Karpas-422 (cell line): ENCODE measurements at regions not wholly inside any gene's neighbourhood (a gene's known extent, or its start where the extent isn't known, plus 50 kb on each side); places are given as distances from the start of the nearest gene placed in this dataset.

ENCODE experiments used
- DNase-seq: peaks from one replicate; pipeline ENCODE4 v3.0.0-alpha.2; 2015
- H2AFZ ChIP-seq: fragments of 200-600 bp; sonication (generic); 2 replicates; pipeline ENCODE4 v1.6.1; 2014; ENCODE audit warnings: antibody characterized with exemption, low read length, mixed read lengths
- H3K27ac ChIP-seq: fragments of 200-600 bp; sonication (generic); 2 replicates; pipeline ENCODE4 v1.5.1; 2014; ENCODE audit warnings: mild to moderate bottlenecking, low read length, moderate library complexity
- H3K27me3 ChIP-seq: fragments of 200-600 bp; sonication (generic); 2 replicates; pipeline ENCODE4 v1.6.1; 2014; ENCODE audit warnings: low read length, mixed read lengths
- H3K36me3 ChIP-seq: fragments of 200-600 bp; sonication (generic); 2 replicates; pipeline ENCODE4 v1.6.1; 2014; ENCODE audit warnings: low read length, mixed read lengths; ENCODE audit not compliant: insufficient read depth
- H3K4me1 ChIP-seq: fragments of 200-600 bp; sonication (generic); 2 replicates; pipeline ENCODE4 v1.6.1; 2014; ENCODE audit warnings: mild to moderate bottlenecking, low read length, mixed read lengths
- H3K4me2 ChIP-seq: fragments of 200-600 bp; sonication (generic); 2 replicates; pipeline ENCODE4 v1.6.1; 2014; ENCODE audit warnings: low read length, low read depth, mild to moderate bottlenecking; ENCODE audit not compliant: poor library complexity, severe bottlenecking
- H3K4me3 ChIP-seq: fragments of 200-600 bp; sonication (generic); 2 replicates; pipeline ENCODE4 v1.5.1; 2014; ENCODE audit warnings: mild to moderate bottlenecking, antibody characterized with exemption, low read length, mixed read lengths
- H3K79me2 ChIP-seq: fragments of 200-600 bp; sonication (generic); 2 replicates; pipeline ENCODE4 v1.6.1; 2014; ENCODE audit warnings: mild to moderate bottlenecking, low read length, mixed read lengths
- H3K9ac ChIP-seq: fragments of 200-600 bp; sonication (generic); 2 replicates; pipeline ENCODE4 v1.6.0; 2014; ENCODE audit warnings: low read length
- H3K9me2 ChIP-seq: fragments of 200-600 bp; sonication (generic), shearing (Covaris generic); replicated peaks from 2 replicates; pipeline ENCODE4 v1.6.0; 2014; ENCODE audit warnings: mild to moderate bottlenecking, low read length, moderate library complexity; ENCODE audit not compliant: insufficient read depth
- H3K9me3 ChIP-seq: fragments of 300-700, 200-600 bp; sonication (generic); 2 replicates; pipeline ENCODE4 v1.6.1; 2014; ENCODE audit warnings: low read length, mixed read lengths
- H4K20me1 ChIP-seq: fragments of 200-600 bp; sonication (generic); 2 replicates; pipeline ENCODE4 v1.6.1; 2014; ENCODE audit warnings: mild to moderate bottlenecking, antibody characterized with exemption, low read length, low read depth; ENCODE audit not compliant: insufficient read depth

- no peaks in the 10 kb centered on the region for H3K9me3 ChIP-seq
- no peaks in the 10 kb centered on the region for H3K79me2 ChIP-seq
- no peak for DNase-seq
- no peaks in the 10 kb centered on the region for H3K27me3 ChIP-seq
- no peak overlapping the region for H2AFZ ChIP-seq
- no peak overlapping the region for H3K4me3 ChIP-seq
- H3K4me1 ChIP-seq, result no peaks in the 10 kb centered on the region
- no peaks in the 10 kb centered on the region for H4K20me1 ChIP-seq
- H3K27ac ChIP-seq, result no peak overlapping the region
- H3K4me2 ChIP-seq, result no peak overlapping the region
- no peaks in the 10 kb centered on the region for H3K9me2 ChIP-seq
- H3K9ac ChIP-seq, result no peak overlapping the region
- H3K36me3 ChIP-seq, result no peaks in the 10 kb centered on the region
These were observed 87.3 kb upstream of the SHH start for GRCh38 chr7:155899596-155899995.

GRCh38 chr7:155897758-155898386 lies 85.6 kb upstream of the SHH start:
- Histone ChIP-seq H3K9ac (no peak overlapping the region), H3K27me3 (no peaks in the 10 kb centered on the region), H3K9me3 (no peaks in the 10 kb centered on the region), H3K4me1 (no peaks in the 10 kb centered on the region), H3K36me3 (no peaks in the 10 kb centered on the region), H3K27ac (no peak overlapping the region), H3K4me3 (no peak overlapping the region), H2AFZ (no peak overlapping the region), H3K9me2 (no peaks in the 10 kb centered on the region), H3K4me2 (no peak overlapping the region), H4K20me1 (no peaks in the 10 kb centered on the region), H3K79me2 (no peaks in the 10 kb centered on the region)
- no peak for DNase-seq

GRCh38 chr7:155896531-155897263 lies 84.4 kb upstream of the SHH start:
- Histone ChIP-seq H3K4me2 (no peak overlapping the region), H3K4me1 (no peaks in the 10 kb centered on the region)
- no peak for DNase-seq

GRCh38 chr7:155893664-155894063 lies 81.4 kb upstream of the SHH start:
- H3K9me2 ChIP-seq, result no peaks in the 10 kb centered on the region
- no peak for DNase-seq
- H3K9ac ChIP-seq, result no peak overlapping the region
- H4K20me1 ChIP-seq, result no peaks in the 10 kb centered on the region
- no peaks in the 10 kb centered on the region for H3K4me1 ChIP-seq
- no peak overlapping the region for H3K4me3 ChIP-seq
- no peak overlapping the region for H3K4me2 ChIP-seq
- H3K9me3 ChIP-seq, result no peaks in the 10 kb centered on the region; the same call in 1 of the 2 replicates
- H3K27ac ChIP-seq, result no peak overlapping the region
- H3K79me2 ChIP-seq, result no peaks in the 10 kb centered on the region
- no peaks in the 10 kb centered on the region for H3K36me3 ChIP-seq
- no peaks in the 10 kb centered on the region for H3K27me3 ChIP-seq
- H2AFZ ChIP-seq, result no peak overlapping the region

More at GRCh38 chr7:155896531-155897263, 84.4 kb upstream of the SHH start:
- Histone ChIP-seq H3K9me2 (no peaks in the 10 kb centered on the region), H2AFZ (no peak overlapping the region), H3K27me3 (no peaks in the 10 kb centered on the region), H3K9me3 (no peaks in the 10 kb centered on the region), H3K27ac (no peak overlapping the region), H3K9ac (no peak overlapping the region), H3K36me3 (no peaks in the 10 kb centered on the region), H3K4me3 (no peak overlapping the region), H4K20me1 (no peaks in the 10 kb centered on the region), H3K79me2 (no peaks in the 10 kb centered on the region)

- H3K9me2 ChIP-seq, result no peaks in the 10 kb centered on the region
- H3K27ac ChIP-seq, result no peak overlapping the region
- H3K79me2 ChIP-seq, result no peaks in the 10 kb centered on the region
- H4K20me1 ChIP-seq, result no peaks in the 10 kb centered on the region
- no peak overlapping the region for H3K4me2 ChIP-seq
- H3K4me3 ChIP-seq, result no peak overlapping the region
- no peaks in the 10 kb centered on the region for H3K36me3 ChIP-seq
- DNase-seq, result no peak
- no peak overlapping the region for H3K9ac ChIP-seq
- H2AFZ ChIP-seq, result no peak overlapping the region
- no peaks in the 10 kb centered on the region for H3K27me3 ChIP-seq
- no peaks in the 10 kb centered on the region for H3K4me1 ChIP-seq
- H3K9me3 ChIP-seq, result no peaks in the 10 kb centered on the region; the same call in 1 of the 2 replicates
These were observed 80.9 kb upstream of the SHH start for GRCh38 chr7:155893176-155893575.

GRCh38 chr7:155889636-155890511 lies 77.6 kb upstream of the SHH start:
- Histone ChIP-seq H3K9me2 (no peaks in the 10 kb centered on the region), H3K4me1 (no peaks in the 10 kb centered on the region), H2AFZ (no peak overlapping the region), H3K36me3 (no peaks in the 10 kb centered on the region), H3K27me3 (no peaks in the 10 kb centered on the region), H3K4me2 (no peak overlapping the region), H3K79me2 (no peaks in the 10 kb centered on the region), H3K27ac (no peak overlapping the region), H3K9ac (no peak overlapping the region), H4K20me1 (no peaks in the 10 kb centered on the region), H3K4me3 (no peak overlapping the region), H3K9me3 (no peaks in the 10 kb centered on the region; the same call in 1 of the 2 replicates)
- DNase-seq, result no peak

- H3K9ac ChIP-seq, result no peak overlapping the region
- H3K9me3 ChIP-seq, result no peaks in the 10 kb centered on the region; the same call in 1 of the 2 replicates
- no peak overlapping the region for H3K4me3 ChIP-seq
- no peaks in the 10 kb centered on the region for H4K20me1 ChIP-seq
- no peak overlapping the region for H2AFZ ChIP-seq
- H3K36me3 ChIP-seq, result no peaks in the 10 kb centered on the region
- no peak for DNase-seq
- no peaks in the 10 kb centered on the region for H3K79me2 ChIP-seq
- no peaks in the 10 kb centered on the region for H3K9me2 ChIP-seq
- H3K4me2 ChIP-seq, result no peak overlapping the region
- H3K4me1 ChIP-seq, result no peaks in the 10 kb centered on the region
- H3K27ac ChIP-seq, result no peak overlapping the region
- no peaks in the 10 kb centered on the region for H3K27me3 ChIP-seq
These were observed 74.9 kb upstream of the SHH start for GRCh38 chr7:155887174-155887525.
